Bronchial epithelial cell (primary cell): ENCODE measurements at regions not wholly inside any gene's neighbourhood (a gene's known extent, or its start where the extent isn't known, plus 50 kb on each side); places are given as distances from the start of the nearest gene placed in this dataset.

ENCODE experiments used
- DNase-seq: peaks from one replicate; pipeline ENCODE4 v3.0.0-alpha.2; 2010; ENCODE audit warnings: low read depth
- FAIRE-seq: peaks from 2 replicates; lab custom pipeline; 2011; peaks lifted over from hg19 to GRCh38; lab: Jason Lieb, UNC
- H3K27me3 ChIP-seq: 2 replicates; pipeline ENCODE4 v1.5.1; 2011; ENCODE audit warnings: low read length; ENCODE audit not compliant: control insufficient read depth, insufficient read depth
- H3K36me3 ChIP-seq: 2 replicates; pipeline ENCODE4 v1.5.1; 2011; ENCODE audit warnings: low read length; ENCODE audit not compliant: control insufficient read depth, insufficient read depth
- H3K4me3 ChIP-seq: 2 replicates; pipeline ENCODE4 v1.5.1; 2011; ENCODE audit warnings: mild to moderate bottlenecking, low read depth, low read length, control low read depth
- TF ChIP-seq, protein P1 (sequence below): IDR thresholded peaks from 2 replicates; pipeline ENCODE4 v1.5.1; 2011; ENCODE audit warnings: mild to moderate bottlenecking, moderate library complexity, low read length, control low read depth, inconsistent platforms; ENCODE audit not compliant: insufficient read depth, severe bottlenecking

DNA sequence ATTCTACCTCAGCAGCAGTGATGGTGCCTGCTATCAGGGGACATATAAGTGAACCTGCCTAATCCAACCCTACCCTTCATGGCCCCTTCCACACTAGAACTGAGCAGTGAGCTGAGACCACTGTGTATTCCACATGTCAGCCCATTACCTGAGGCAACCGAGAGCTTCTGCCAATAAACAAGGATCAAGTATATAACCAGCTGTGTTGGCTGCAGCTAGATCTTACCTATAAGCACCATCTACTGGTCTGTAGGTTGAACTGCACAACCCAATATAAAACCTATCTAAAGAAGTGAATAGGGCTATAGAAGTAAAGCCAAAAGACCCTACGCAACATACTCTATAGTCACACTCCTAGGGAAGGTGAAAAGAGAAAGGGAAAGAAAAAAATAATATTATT, 376.9 kb downstream of the HHIPL2 start:
- FAIRE-seq, result no peak
- TF ChIP-seq, protein P1, sequence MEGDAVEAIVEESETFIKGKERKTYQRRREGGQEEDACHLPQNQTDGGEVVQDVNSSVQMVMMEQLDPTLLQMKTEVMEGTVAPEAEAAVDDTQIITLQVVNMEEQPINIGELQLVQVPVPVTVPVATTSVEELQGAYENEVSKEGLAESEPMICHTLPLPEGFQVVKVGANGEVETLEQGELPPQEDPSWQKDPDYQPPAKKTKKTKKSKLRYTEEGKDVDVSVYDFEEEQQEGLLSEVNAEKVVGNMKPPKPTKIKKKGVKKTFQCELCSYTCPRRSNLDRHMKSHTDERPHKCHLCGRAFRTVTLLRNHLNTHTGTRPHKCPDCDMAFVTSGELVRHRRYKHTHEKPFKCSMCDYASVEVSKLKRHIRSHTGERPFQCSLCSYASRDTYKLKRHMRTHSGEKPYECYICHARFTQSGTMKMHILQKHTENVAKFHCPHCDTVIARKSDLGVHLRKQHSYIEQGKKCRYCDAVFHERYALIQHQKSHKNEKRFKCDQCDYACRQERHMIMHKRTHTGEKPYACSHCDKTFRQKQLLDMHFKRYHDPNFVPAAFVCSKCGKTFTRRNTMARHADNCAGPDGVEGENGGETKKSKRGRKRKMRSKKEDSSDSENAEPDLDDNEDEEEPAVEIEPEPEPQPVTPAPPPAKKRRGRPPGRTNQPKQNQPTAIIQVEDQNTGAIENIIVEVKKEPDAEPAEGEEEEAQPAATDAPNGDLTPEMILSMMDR, result peak; percentile 67
- no peak overlapping the region for H3K4me3 ChIP-seq
- H3K36me3 ChIP-seq, result no peaks in the 10 kb centered on the region
- H3K27me3 ChIP-seq, result no peaks in the 10 kb centered on the region
- DNase-seq, result peak; percentile 63

DNA sequence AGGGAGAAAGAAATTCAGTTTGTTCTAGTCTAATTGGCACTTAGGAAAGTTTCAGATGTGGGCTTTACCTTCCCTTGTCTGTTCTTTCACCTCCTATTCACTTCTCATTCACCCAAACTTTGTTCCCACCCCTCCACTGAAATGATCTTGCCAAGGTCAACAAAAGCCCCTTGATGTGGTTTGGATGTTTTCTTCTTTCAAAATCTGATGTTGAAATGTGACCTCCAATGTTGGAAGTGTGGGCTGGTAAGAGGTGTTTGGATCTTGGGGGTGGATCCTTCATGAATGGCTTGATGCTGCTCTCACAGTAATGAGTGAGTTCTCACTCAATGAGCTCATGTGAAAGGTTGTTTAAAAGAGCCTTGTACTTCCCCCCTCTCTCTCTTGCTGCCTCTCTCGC, 379.3 kb downstream of the HHIPL2 start:
- Histone ChIP-seq H3K27me3 (no peaks in the 10 kb centered on the region), H3K4me3 (no peak overlapping the region), H3K36me3 (no peaks in the 10 kb centered on the region)
- FAIRE-seq, result no peak
- TF ChIP-seq, protein P1, result no peak
- no peak for DNase-seq

DNA sequence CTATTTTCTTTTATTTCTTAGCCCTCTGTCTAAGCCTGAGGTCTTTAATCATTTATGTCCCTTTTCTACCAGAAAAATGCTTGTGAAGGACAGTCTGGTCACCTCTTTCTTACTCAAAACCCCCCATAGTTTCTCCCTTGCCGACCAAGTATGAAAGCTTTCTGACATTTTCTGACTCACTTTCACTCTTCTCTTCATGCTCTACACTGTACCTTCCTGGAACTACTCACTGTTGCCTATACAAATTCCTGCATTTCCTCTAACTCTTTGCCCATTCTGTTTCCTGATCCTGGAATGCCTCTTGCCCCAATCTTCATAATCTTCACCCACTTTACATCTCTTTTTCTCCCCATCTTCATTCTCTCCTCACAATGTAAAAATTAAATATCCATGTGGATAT, 380.0 kb downstream of the HHIPL2 start:
- FAIRE-seq (no peak), DNase-seq (peak; percentile 58)
- Histone ChIP-seq H3K36me3 (no peaks in the 10 kb centered on the region), H3K27me3 (no peaks in the 10 kb centered on the region), H3K4me3 (no peak overlapping the region)
- TF ChIP-seq, protein P1, result no peak

DNA sequence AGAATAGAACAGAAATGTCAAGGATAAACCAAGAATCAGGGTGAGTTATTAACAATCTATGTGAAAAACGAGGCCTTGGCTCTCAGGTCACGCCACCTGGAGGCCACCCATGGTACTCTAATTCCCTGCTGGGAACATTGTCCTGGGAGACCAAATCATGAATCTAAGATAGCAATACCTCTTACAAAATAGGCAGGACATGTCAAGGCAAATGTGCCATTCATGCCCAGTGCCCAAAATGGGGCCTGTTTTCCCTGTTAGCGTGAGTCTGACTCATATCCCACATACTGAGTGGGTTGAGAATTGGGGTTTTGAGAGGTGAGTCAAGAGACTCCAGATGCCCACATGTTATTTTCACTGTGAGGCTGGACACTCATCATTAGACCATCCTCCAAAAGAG, 380.8 kb downstream of the HHIPL2 start:
- FAIRE-seq, result peak; percentile 98
- H3K27me3 ChIP-seq, result no peaks in the 10 kb centered on the region
- H3K4me3 ChIP-seq, result no peak overlapping the region
- TF ChIP-seq, protein P1, result peak; percentile 72
- DNase-seq, result peak; percentile 100
- no peaks in the 10 kb centered on the region for H3K36me3 ChIP-seq

DNA sequence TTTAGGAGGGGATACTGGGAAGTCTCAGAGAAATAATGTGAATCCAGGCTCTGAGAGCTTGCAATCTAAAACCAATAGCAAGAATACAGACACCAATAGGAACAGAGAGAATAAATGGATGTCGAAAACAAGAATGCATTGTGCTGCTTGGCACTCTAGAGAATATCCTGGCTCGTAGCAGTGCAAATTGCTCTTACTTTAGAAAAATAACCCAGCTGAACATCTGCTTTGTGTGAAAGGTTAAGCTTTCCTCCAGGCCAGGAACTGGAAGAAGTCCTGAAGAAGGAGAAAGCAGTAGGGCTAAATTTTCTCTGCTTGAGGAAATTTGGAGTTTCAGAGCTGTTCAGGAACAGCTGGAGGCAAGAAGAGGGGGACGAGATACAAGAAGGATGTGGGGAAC, 382.3 kb downstream of the HHIPL2 start:
- DNase-seq, result no peak
- no peak for FAIRE-seq
- no peak overlapping the region for H3K4me3 ChIP-seq

DNA sequence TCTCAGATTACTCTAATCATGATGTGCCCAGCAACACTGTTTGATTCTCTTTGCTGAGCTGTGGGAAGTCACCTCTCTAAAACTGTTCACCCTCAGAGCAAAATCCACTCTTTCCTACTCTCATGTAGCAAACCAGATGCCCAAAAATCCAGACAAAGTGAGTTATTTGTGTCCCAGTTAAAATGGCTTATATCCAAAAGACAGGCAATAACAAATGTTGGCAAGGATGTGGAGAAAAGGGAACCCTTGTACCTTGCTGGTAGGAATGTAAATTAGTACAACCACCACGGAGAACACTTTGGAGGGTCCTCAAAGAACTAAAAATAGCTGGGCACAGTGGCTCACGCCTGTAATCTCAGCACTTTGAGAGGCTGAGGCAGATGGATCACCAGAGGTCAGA, 384.0 kb downstream of the HHIPL2 start:
- H3K4me3 ChIP-seq, result no peak overlapping the region
- TF ChIP-seq, protein P1, result no peak
- FAIRE-seq, result no peak
- H3K36me3 ChIP-seq, result no peaks in the 10 kb centered on the region
- no peak for DNase-seq
- no peaks in the 10 kb centered on the region for H3K27me3 ChIP-seq

More for the DNA sequence above, 382.3 kb downstream of the HHIPL2 start:
- H3K36me3 ChIP-seq, result no peaks in the 10 kb centered on the region
- TF ChIP-seq, protein P1, result no peak
- no peaks in the 10 kb centered on the region for H3K27me3 ChIP-seq
